HEK293 (cell line): ENCODE measurements at regions not wholly inside any gene's neighbourhood (a gene's known extent, or its start where the extent isn't known, plus 50 kb on each side); places are given as distances from the start of the nearest gene placed in this dataset.

Experiments used
- CTCF ChIA-PET: fragments of 350-600 bp; formaldehyde crosslinking; extraction: SDS; loops from one replicate; lab custom pipeline; 2021; ENCODE audit warnings: antibody characterized with exemption; lab: Yijun Ruan, JAX
- POLR2A ChIA-PET: fragments of 300-600 bp; formaldehyde crosslinking; extraction: SDS; loops from one replicate; lab custom pipeline; 2020; ENCODE audit warnings: antibody characterized with exemption, inconsistent platforms; lab: Yijun Ruan, JAX
- H3K27ac ChIP-seq: fragments of 200-500 bp; sonication (Bioruptor generic); 2 replicates; pipeline ENCODE4 v1.5.1; 2014; ENCODE audit warnings: low read depth, low read length, control low read depth, inconsistent platforms; ENCODE audit errors: extremely low read depth
- H3K36me3 ChIP-seq, 2 experiments: fragments of 200-500 bp in 1 of 2; sonication (Bioruptor generic) in 1 of 2; 1 replicate in 1 of 2; 2 replicates in 1 of 2; pipeline ENCODE4 v1.5.1; 2014 to 2017; ENCODE audit warnings: inconsistent platforms in 2 of 2, low read length in 2 of 2; ENCODE audit not compliant: control insufficient read depth in 2 of 2, insufficient read depth in 1 of 2
- H3K4me1 ChIP-seq: fragments of 200-500 bp; sonication (Bioruptor generic); 2 replicates; pipeline ENCODE4 v1.5.1; 2014; ENCODE audit warnings: mild to moderate bottlenecking, low read length, inconsistent platforms; ENCODE audit not compliant: control insufficient read depth, insufficient read depth
- H3K4me3 ChIP-seq: 2 replicates; pipeline ENCODE4 v1.5.1; 2011; ENCODE audit warnings: low read depth, mild to moderate bottlenecking, control low read depth, low read length, moderate library complexity
- H3K9me3 ChIP-seq: fragments of 200-500 bp; sonication (Bioruptor generic); 2 replicates; pipeline ENCODE4 v1.5.1; 2014; ENCODE audit warnings: low read depth, low read length, inconsistent platforms; ENCODE audit not compliant: control insufficient read depth, insufficient read depth
- GLIS2 ChIP-seq: fragments of 450-650 bp; formaldehyde crosslinking; IDR thresholded peaks from 2 replicates; pipeline ENCODE4 v1.5.1; 2016; ENCODE audit warnings: missing biosample characterization, missing genetic modification characterization
- HOXA7 ChIP-seq: sonication (generic); formaldehyde crosslinking; IDR thresholded peaks from 2 replicates; pipeline ENCODE4 v1.8.1; 2022; ENCODE audit warnings: missing genetic modification reagents, borderline replicate concordance
- IKZF3 ChIP-seq: fragments of 450-650 bp; IDR thresholded peaks from 2 replicates; pipeline ENCODE4 v1.5.0; 2018; ENCODE audit warnings: missing biosample characterization, mild to moderate bottlenecking, missing genetic modification characterization, moderate library complexity
- RBAK ChIP-seq: fragments of 450-650 bp; formaldehyde crosslinking; IDR thresholded peaks from 2 replicates; pipeline ENCODE4 v1.5.1; 2016; ENCODE audit warnings: missing biosample characterization, missing genetic modification characterization
- SP7 ChIP-seq: fragments of 450-650 bp; formaldehyde crosslinking; IDR thresholded peaks from 2 replicates; pipeline ENCODE4 v1.5.1; 2016; ENCODE audit warnings: missing biosample characterization, missing genetic modification characterization
- YY2 ChIP-seq: fragments of 450-650 bp; formaldehyde crosslinking; IDR thresholded peaks from 2 replicates; pipeline ENCODE4 v1.5.1; 2016; ENCODE audit warnings: missing biosample characterization, missing genetic modification characterization
- ZBTB17 ChIP-seq: fragments of 450-650 bp; formaldehyde crosslinking; IDR thresholded peaks from 2 replicates; pipeline ENCODE4 v1.5.1; 2016; ENCODE audit warnings: missing biosample characterization, missing genetic modification characterization
- ZNF174 ChIP-seq: fragments of 450-650 bp; formaldehyde crosslinking; IDR thresholded peaks from 2 replicates; pipeline ENCODE4 v1.5.0; 2017; ENCODE audit warnings: missing biosample characterization, mild to moderate bottlenecking, missing genetic modification characterization
- ZNF24 ChIP-seq: fragments of 450-650 bp; formaldehyde crosslinking; IDR thresholded peaks from 2 replicates; pipeline ENCODE4 v1.5.1; 2016; ENCODE audit warnings: missing biosample characterization, missing genetic modification characterization
- ZNF324 ChIP-seq: fragments of 450-650 bp; formaldehyde crosslinking; IDR thresholded peaks from 2 replicates; pipeline ENCODE4 v1.5.1; 2016; ENCODE audit warnings: missing biosample characterization, missing genetic modification characterization
- ZNF555 ChIP-seq: fragments of 450-650 bp; formaldehyde crosslinking; conservative IDR thresholded peaks from 2 replicates; pipeline ENCODE4 v1.5.1; 2017; ENCODE audit warnings: missing biosample characterization, mild to moderate bottlenecking, missing genetic modification characterization, inconsistent platforms
- ZNF610 ChIP-seq: fragments of 450-650 bp; formaldehyde crosslinking; IDR thresholded peaks from 2 replicates; pipeline ENCODE4 v1.5.1; 2016; ENCODE audit warnings: missing biosample characterization, missing genetic modification characterization, borderline replicate concordance
- TF ChIP-seq, protein P1 (sequence below): fragments of 450-650 bp; formaldehyde crosslinking; conservative IDR thresholded peaks from 2 replicates; pipeline ENCODE4 v1.5.1; 2016; ENCODE audit warnings: low read depth, missing biosample characterization, missing genetic modification characterization
- TF ChIP-seq, protein P2 (sequence below): fragments of 450-650 bp; formaldehyde crosslinking; IDR thresholded peaks from 2 replicates; pipeline ENCODE4 v1.5.1; 2017; ENCODE audit warnings: missing biosample characterization, missing genetic modification characterization
- TF ChIP-seq, protein P3 (sequence below): fragments of 450-650 bp; formaldehyde crosslinking; IDR thresholded peaks from 2 replicates; pipeline ENCODE4 v1.5.1; 2016; ENCODE audit warnings: missing biosample characterization, missing genetic modification characterization
- TF ChIP-seq, protein P4 (sequence below): fragments of 450-650 bp; IDR thresholded peaks from 2 replicates; pipeline ENCODE4 v1.5.1; 2018; ENCODE audit warnings: missing biosample characterization, mild to moderate bottlenecking, missing genetic modification characterization
- TF ChIP-seq, protein P5 (sequence below): fragments of 450-650 bp; formaldehyde crosslinking; conservative IDR thresholded peaks from 2 replicates; pipeline ENCODE4 v1.5.1; 2016; ENCODE audit warnings: low read depth, missing biosample characterization, missing genetic modification characterization

DNA sequence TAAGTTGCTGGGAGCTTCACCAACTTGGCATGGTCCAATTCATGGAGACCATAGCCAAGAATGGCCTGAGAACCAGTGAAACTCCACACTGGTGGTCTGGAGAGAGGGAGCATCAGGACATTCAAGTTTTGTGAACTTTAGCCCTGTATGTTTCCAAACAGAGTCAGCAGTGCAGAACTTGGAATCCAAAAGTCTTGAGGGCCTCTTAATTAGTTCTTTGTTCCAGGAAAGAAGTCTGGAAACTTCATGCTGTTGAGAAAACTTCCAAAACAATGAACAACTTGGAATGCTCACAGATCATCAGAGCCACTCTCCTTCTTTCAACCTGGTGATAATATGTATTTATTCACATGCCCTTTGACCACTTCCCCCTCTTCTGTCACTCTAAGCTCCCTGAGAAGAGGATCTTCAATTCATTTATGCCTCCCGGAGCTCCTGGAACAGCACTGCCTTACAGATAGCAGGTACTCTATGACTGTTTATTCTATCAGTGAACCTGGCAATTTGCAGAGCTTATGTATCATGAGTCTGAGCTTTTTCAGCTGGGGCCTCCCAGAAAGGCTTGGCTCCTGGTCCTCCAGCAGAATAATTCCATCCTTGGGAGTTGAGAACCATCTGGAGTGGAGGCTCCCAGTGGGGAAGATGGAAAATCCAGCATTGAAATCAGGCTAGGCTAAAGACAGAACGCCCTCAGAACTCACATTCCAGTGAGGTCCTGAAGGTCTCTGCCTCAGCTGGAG, 191.4 kb downstream of the KTN1 start (continued):
- TF ChIP-seq, protein P1, sequence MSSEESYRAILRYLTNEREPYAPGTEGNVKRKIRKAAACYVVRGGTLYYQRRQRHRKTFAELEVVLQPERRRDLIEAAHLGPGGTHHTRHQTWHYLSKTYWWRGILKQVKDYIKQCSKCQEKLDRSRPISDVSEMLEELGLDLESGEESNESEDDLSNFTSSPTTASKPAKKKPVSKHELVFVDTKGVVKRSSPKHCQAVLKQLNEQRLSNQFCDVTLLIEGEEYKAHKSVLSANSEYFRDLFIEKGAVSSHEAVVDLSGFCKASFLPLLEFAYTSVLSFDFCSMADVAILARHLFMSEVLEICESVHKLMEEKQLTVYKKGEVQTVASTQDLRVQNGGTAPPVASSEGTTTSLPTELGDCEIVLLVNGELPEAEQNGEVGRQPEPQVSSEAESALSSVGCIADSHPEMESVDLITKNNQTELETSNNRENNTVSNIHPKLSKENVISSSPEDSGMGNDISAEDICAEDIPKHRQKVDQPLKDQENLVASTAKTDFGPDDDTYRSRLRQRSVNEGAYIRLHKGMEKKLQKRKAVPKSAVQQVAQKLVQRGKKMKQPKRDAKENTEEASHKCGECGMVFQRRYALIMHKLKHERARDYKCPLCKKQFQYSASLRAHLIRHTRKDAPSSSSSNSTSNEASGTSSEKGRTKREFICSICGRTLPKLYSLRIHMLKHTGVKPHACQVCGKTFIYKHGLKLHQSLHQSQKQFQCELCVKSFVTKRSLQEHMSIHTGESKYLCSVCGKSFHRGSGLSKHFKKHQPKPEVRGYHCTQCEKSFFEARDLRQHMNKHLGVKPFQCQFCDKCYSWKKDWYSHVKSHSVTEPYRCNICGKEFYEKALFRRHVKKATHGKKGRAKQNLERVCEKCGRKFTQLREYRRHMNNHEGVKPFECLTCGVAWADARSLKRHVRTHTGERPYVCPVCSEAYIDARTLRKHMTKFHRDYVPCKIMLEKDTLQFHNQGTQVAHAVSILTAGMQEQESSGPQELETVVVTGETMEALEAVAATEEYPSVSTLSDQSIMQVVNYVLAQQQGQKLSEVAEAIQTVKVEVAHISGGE (tag by site-specific recombination) = no peak

DNA sequence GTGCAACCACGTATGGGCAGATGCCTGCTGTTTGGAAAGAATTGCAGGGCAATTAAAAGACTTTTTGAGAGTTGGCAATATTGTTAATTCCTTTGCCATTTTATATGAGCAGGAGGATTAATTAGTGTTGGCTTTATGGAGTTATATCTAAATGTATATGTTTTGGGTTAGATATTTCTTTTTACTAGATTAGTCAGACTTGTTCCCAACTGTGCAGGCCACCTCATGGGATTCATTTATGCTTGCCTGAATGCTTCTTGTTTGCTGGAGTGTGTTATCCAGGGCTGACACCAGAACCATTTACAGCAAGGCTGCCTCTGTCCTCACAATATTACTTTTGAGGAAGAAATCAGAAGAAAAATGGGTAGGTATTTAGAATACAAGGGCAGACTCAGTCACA, 192.5 kb downstream of the KTN1 start:
- H3K4me1 ChIP-seq = no peaks in the 10 kb centered on the region
- POLR2A ChIA-PET = no interaction called here
- no peak for TF ChIP-seq ZNF610 (tag by site-specific recombination)
- TF ChIP-seq, protein P2, sequence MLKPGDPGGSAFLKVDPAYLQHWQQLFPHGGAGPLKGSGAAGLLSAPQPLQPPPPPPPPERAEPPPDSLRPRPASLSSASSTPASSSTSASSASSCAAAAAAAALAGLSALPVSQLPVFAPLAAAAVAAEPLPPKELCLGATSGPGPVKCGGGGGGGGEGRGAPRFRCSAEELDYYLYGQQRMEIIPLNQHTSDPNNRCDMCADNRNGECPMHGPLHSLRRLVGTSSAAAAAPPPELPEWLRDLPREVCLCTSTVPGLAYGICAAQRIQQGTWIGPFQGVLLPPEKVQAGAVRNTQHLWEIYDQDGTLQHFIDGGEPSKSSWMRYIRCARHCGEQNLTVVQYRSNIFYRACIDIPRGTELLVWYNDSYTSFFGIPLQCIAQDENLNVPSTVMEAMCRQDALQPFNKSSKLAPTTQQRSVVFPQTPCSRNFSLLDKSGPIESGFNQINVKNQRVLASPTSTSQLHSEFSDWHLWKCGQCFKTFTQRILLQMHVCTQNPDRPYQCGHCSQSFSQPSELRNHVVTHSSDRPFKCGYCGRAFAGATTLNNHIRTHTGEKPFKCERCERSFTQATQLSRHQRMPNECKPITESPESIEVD (tag by site-specific recombination) = peak; percentile 19; the same call in 1 of the 2 replicates

DNA sequence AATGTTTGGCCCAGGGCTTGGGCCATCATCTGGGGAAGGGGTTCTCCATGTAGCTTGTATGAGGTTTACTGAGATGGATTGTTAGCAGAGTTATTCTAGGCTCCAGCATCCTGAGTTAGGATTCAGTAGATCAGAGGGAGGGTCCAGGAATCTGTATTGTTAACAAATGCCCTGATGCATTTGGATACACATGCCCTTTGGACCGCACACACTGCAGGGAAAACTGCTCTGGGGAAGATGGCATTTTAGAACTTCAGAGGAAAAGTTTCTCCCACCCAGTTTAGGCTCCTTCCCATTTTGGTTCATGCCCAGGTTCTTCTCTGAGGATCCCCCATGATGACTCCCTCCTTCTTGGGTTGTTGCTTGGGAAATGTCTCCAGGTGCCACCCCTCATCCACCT, 193.3 kb downstream of the KTN1 start:
- no peaks in the 10 kb centered on the region for H3K4me1 ChIP-seq
- CTCF ChIA-PET = no interaction called here
- H3K36me3 ChIP-seq = no peaks in the 10 kb centered on the region
- H3K27ac ChIP-seq = no peak overlapping the region
- no peak overlapping the region for H3K4me3 ChIP-seq
- H3K9me3 ChIP-seq = no peaks in the 10 kb centered on the region
- POLR2A ChIA-PET = no interaction called here
- TF ChIP-seq ZBTB17 (tag by site-specific recombination) (no peak), ZNF174 (no peak), RBAK (tag by site-specific recombination) (no peak), YY2 (tag by site-specific recombination) (no peak), ZNF24 (tag by site-specific recombination) (no peak), ZNF324 (tag by site-specific recombination) (no peak), IKZF3 (tag by site-specific recombination) (no peak), SP7 (tag by site-specific recombination) (no peak), HOXA7 (CRISPR knock-in tag) (no peak), ZNF555 (tag by site-specific recombination) (no peak), GLIS2 (tag by site-specific recombination) (no peak)
- TF ChIP-seq, protein P3, sequence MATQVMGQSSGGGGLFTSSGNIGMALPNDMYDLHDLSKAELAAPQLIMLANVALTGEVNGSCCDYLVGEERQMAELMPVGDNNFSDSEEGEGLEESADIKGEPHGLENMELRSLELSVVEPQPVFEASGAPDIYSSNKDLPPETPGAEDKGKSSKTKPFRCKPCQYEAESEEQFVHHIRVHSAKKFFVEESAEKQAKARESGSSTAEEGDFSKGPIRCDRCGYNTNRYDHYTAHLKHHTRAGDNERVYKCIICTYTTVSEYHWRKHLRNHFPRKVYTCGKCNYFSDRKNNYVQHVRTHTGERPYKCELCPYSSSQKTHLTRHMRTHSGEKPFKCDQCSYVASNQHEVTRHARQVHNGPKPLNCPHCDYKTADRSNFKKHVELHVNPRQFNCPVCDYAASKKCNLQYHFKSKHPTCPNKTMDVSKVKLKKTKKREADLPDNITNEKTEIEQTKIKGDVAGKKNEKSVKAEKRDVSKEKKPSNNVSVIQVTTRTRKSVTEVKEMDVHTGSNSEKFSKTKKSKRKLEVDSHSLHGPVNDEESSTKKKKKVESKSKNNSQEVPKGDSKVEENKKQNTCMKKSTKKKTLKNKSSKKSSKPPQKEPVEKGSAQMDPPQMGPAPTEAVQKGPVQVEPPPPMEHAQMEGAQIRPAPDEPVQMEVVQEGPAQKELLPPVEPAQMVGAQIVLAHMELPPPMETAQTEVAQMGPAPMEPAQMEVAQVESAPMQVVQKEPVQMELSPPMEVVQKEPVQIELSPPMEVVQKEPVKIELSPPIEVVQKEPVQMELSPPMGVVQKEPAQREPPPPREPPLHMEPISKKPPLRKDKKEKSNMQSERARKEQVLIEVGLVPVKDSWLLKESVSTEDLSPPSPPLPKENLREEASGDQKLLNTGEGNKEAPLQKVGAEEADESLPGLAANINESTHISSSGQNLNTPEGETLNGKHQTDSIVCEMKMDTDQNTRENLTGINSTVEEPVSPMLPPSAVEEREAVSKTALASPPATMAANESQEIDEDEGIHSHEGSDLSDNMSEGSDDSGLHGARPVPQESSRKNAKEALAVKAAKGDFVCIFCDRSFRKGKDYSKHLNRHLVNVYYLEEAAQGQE (tag by site-specific recombination) = no peak
- TF ChIP-seq, protein P4, sequence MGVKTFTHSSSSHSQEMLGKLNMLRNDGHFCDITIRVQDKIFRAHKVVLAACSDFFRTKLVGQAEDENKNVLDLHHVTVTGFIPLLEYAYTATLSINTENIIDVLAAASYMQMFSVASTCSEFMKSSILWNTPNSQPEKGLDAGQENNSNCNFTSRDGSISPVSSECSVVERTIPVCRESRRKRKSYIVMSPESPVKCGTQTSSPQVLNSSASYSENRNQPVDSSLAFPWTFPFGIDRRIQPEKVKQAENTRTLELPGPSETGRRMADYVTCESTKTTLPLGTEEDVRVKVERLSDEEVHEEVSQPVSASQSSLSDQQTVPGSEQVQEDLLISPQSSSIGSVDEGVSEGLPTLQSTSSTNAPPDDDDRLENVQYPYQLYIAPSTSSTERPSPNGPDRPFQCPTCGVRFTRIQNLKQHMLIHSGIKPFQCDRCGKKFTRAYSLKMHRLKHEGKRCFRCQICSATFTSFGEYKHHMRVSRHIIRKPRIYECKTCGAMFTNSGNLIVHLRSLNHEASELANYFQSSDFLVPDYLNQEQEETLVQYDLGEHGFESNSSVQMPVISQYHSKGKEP (tag by site-specific recombination) = no peak
- TF ChIP-seq, protein P5, sequence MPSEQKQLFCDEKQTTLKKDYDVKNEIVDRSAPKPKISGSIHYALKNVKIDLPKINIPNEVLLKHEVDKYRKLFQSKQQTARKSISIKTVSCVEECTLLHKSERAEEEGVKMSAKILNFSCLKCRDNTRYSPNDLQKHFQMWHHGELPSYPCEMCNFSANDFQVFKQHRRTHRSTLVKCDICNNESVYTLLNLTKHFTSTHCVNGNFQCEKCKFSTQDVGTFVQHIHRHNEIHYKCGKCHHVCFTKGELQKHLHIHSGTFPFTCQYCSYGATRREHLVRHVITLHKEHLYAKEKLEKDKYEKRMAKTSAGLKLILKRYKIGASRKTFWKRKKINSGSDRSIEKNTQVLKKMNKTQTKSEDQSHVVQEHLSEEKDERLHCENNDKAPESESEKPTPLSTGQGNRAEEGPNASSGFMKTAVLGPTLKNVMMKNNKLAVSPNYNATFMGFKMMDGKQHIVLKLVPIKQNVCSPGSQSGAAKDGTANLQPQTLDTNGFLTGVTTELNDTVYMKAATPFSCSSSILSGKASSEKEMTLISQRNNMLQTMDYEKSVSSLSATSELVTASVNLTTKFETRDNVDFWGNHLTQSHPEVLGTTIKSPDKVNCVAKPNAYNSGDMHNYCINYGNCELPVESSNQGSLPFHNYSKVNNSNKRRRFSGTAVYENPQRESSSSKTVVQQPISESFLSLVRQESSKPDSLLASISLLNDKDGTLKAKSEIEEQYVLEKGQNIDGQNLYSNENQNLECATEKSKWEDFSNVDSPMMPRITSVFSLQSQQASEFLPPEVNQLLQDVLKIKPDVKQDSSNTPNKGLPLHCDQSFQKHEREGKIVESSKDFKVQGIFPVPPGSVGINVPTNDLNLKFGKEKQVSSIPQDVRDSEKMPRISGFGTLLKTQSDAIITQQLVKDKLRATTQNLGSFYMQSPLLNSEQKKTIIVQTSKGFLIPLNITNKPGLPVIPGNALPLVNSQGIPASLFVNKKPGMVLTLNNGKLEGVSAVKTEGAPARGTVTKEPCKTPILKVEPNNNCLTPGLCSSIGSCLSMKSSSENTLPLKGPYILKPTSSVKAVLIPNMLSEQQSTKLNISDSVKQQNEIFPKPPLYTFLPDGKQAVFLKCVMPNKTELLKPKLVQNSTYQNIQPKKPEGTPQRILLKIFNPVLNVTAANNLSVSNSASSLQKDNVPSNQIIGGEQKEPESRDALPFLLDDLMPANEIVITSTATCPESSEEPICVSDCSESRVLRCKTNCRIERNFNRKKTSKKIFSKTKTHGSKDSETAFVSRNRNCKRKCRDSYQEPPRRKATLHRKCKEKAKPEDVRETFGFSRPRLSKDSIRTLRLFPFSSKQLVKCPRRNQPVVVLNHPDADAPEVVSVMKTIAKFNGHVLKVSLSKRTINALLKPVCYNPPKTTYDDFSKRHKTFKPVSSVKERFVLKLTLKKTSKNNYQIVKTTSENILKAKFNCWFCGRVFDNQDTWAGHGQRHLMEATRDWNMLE = no peak

More for the DNA sequence above, 192.5 kb downstream of the KTN1 start:
- Histone ChIP-seq H3K9me3 (no peaks in the 10 kb centered on the region), H3K36me3 (no peaks in the 10 kb centered on the region), H3K4me3 (no peak overlapping the region), H3K27ac (no peak overlapping the region)
- CTCF ChIA-PET = no interaction called here
